LNCaP clone FGC (cell line): ENCODE measurements at regions not wholly inside any gene's neighbourhood (a gene's known extent, or its start where the extent isn't known, plus 50 kb on each side); places are given as distances from the start of the nearest gene placed in this dataset.
A peak's percentile ranks its signal among the peaks of the same experiment; 100 is the strongest.

ENCODE experiments used
- DNase-seq: peaks from one replicate; pipeline ENCODE4 v3.0.0-alpha.2; 2011; ENCODE audit warnings: low read depth
- H3K4me3 ChIP-seq: 2 replicates; pipeline ENCODE4 v1.5.1; 2011; ENCODE audit warnings: mild to moderate bottlenecking, low read depth, low read length, control low read depth
- CTCF ChIP-seq: IDR thresholded peaks from 2 replicates; pipeline ENCODE4 v1.5.1; 2012; ENCODE audit warnings: mild to moderate bottlenecking; ENCODE audit not compliant: control insufficient read depth, insufficient read depth; ENCODE audit errors: extremely low read depth

- no peak for DNase-seq
- no peak for TF ChIP-seq CTCF
- H3K4me3 ChIP-seq: no peak overlapping the region
These were observed 293.4 kb downstream of the ADGRL2 start for GRCh38 chr1:82094136-82094535.

GRCh38 chr1:82091729-82092128 is 291.0 kb downstream of the ADGRL2 start:
- TF ChIP-seq CTCF: no peak
- no peak for DNase-seq
- H3K4me3 ChIP-seq: no peak overlapping the region

- no peak overlapping the region for H3K4me3 ChIP-seq
- TF ChIP-seq CTCF: no peak
- no peak for DNase-seq
These were observed 290.5 kb downstream of the ADGRL2 start for GRCh38 chr1:82091265-82091664.

GRCh38 chr1:82090104-82090503 is 289.4 kb downstream of the ADGRL2 start:
- H3K4me3 ChIP-seq: no peak overlapping the region
- TF ChIP-seq CTCF: peak; percentile 44
- no peak for DNase-seq

GRCh38 chr1:82086739-82087138 is 286.0 kb downstream of the ADGRL2 start:
- no peak overlapping the region for H3K4me3 ChIP-seq
- no peak for TF ChIP-seq CTCF
- no peak for DNase-seq

GRCh38 chr1:82079607-82080006 is 278.9 kb downstream of the ADGRL2 start:
- DNase-seq: no peak
- no peak for TF ChIP-seq CTCF
- H3K4me3 ChIP-seq: no peak overlapping the region

- no peak for TF ChIP-seq CTCF
- DNase-seq: no peak
- H3K4me3 ChIP-seq: no peak overlapping the region
These were observed 272.9 kb downstream of the ADGRL2 start for GRCh38 chr1:82073659-82074058.
